Caki2 (cell line): ENCODE measurements at regions not wholly inside any gene's neighbourhood (a gene's known extent, or its start where the extent isn't known, plus 50 kb on each side); places are given as distances from the start of the nearest gene placed in this dataset.
"Not testable (repeated sequence)": the region's sequence is repeated elsewhere in the genome, so short reads cannot be mapped to it uniquely, and the experiment has no call there.

Experiments
- DNase-seq: peaks from one replicate; pipeline ENCODE4 v3.0.0-alpha.2; 2015; ENCODE audit warnings: low read depth
- in situ Hi-C: cut with HindIII; loops from 2 replicates; pipeline ENCODE4 v1.10.0; 2016; ENCODE audit warnings: low sequenced_read_pairs, low pct_unique_long_range_greater_than_20kb, mixed read lengths

- in situ Hi-C loops, result no loop called here
Observed at GRCh38 chr16:65815707-65816106, 550.8 kb upstream of the CDH5 start.

DNA sequence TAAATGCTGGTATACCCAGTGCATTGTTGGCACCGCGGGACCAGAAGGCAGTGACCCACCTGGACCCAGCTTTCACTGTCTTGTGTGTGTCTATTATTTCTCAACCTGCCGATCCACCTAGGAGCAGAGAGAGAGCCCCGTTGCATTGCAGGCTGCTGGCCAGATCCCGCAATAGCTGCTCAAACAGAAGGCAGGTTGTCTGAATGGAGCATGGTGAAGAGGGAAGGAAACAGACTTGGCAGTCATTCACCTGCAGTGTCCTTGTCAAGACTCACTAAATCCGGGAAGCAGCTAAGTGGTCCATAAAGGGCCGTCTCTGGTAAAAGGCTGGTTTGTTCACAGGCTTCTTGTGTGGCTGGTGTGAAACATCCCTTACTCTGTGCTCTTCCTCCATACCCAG is 552.6 kb upstream of the CDH5 start:
- in situ Hi-C loops, DNase-seq: not testable (repeated sequence)

More at GRCh38 chr16:65815707-65816106, 550.8 kb upstream of the CDH5 start:
- no peak for DNase-seq

DNA sequence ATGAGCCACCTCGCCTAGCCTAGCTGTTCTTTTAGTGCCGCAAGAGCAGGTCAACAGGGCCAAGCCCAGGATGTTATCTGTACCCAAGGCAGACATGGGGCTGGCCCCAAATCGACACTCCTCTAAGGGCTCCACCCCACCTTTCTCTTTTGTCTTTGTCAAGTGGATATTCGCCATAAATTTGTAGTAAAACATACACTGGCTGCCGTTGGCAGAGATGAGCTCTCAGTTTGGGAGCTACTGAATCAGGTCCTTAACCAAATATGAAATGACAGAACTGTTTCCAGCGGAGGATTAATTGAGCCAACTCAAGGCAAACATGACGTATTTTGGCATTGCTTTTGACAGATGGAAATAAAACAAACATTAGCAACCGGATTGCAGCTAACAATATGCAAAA is 556.9 kb upstream of the CDH5 start:
- in situ Hi-C loops, result no loop called here
- DNase-seq, result no peak

GRCh38 chr16:65808790-65809189 is 557.7 kb upstream of the CDH5 start:
- in situ Hi-C loops, result no loop called here
- no peak for DNase-seq

DNA sequence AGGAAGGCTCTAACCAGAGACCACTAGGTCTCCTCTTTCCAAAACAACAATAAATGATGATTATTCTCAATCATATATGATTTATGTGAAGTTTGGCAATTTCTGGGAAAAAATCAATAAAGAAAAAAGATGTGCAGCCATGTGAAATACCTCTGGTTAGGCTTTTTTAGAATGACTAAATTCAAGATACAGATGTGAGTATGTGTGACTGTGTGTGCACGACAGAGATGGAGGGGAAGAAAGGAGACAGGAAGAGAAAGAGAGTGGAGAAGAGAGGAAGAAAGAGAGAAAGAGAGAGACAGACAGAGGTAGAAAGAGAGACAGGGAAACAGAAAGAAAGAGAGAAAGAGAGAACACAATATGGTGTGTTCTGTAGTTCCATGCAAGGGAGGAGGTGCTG is 558.6 kb upstream of the CDH5 start:
- in situ Hi-C loops, result no loop called here
- no peak for DNase-seq

GRCh38 chr16:65805704-65806103 is 560.8 kb upstream of the CDH5 start:
- in situ Hi-C loops, DNase-seq: not testable (repeated sequence)

DNA sequence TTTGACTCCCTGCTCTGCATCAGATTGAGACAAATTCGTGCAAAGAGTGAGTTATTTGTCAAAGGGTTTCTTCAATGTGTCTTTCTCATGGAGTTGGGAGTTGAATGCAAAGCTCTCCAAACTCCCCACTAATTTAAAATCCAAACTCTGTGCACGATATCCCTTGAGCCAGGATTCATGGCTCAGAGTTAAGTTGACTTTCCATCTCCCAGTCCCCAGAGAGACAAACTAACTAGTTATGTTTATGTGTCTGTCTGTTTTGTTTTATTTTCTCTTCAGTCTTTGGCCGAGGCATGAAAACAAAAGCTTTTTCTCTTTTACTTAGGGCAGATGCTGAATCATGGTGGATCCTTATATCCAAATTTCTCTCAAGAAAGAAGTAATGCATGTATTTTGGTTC is 570.0 kb upstream of the CDH5 start:
- in situ Hi-C loops, result no loop called here

GRCh38 chr16:65794973-65795372 is 571.5 kb upstream of the CDH5 start:
- DNase-seq, result no peak
- in situ Hi-C loops, result no loop called here

More for the DNA sequence above, 570.0 kb upstream of the CDH5 start:
- DNase-seq, result no peak

DNA sequence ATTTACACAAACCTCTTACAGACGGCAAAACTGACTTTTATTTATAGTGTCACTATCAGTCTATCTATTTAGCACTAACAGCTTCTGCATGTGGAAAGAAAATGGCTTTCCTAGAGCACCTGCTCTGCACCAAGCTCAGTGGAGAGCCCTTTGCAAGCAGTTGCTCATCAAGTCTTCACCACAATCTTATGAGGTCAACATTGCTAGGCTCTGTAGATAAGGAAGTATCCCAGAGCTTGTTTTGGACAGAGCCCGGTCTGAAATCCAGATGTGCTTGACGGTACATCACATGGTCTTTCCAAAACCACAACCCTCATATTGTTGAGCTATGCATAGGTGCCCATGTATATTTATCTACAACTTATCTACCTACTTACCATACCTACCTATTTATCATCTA is 572.7 kb upstream of the CDH5 start:
- no peak for DNase-seq
- in situ Hi-C loops, result no loop called here

- in situ Hi-C loops, result no loop called here
Observed at GRCh38 chr16:65790768-65791167, 575.7 kb upstream of the CDH5 start.

DNA sequence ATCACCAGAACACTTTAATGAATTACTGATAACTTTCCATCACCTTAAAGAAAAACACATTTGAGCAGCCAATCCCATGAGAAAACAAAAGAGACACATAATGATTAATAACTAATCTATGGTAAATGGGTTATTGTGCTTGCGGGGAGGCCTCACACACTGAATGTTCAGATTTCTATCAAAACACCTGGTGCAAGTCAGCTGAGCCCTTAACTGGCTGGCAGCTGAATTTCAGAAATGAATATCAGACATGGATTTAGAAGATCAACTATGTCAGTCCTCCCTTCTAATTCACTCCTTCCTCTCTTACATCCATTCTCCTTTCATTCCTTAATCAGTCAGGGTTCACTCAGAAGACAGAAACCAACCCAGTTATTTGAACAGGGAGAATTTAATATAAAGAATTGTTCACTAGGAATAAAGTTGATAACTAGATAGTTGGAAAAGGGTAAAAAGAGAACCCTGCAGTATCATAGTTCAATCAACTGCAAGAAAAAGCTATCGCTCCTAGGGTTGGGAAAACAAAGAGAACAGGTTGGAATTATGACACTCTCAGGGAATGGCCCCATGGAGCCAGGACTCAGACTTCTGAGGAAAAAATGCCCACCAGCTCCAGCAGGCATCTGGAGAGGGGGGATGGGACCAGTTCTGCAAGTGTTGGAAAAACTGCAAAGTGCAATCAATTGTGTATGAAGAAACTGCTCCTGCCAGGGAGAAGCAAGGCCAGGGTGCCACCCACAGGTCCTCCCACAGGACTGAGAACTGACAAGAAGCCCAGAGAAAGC is 577.1 kb upstream of the CDH5 start:
- in situ Hi-C loops, result no loop called here
- DNase-seq, result no peak

More at GRCh38 chr16:65790768-65791167, 575.7 kb upstream of the CDH5 start:
- DNase-seq, result no peak

GRCh38 chr16:65788434-65789140 is 577.9 kb upstream of the CDH5 start:
- in situ Hi-C loops, result no loop called here

GRCh38 chr16:65787921-65788320 is 578.6 kb upstream of the CDH5 start:
- in situ Hi-C loops, result no loop called here
- DNase-seq, result no peak

More at GRCh38 chr16:65788434-65789140, 577.9 kb upstream of the CDH5 start:
- DNase-seq, result no peak

- in situ Hi-C loops, result no loop called here
- DNase-seq, result no peak
Observed at GRCh38 chr16:65786916-65787315, 579.6 kb upstream of the CDH5 start.

DNA sequence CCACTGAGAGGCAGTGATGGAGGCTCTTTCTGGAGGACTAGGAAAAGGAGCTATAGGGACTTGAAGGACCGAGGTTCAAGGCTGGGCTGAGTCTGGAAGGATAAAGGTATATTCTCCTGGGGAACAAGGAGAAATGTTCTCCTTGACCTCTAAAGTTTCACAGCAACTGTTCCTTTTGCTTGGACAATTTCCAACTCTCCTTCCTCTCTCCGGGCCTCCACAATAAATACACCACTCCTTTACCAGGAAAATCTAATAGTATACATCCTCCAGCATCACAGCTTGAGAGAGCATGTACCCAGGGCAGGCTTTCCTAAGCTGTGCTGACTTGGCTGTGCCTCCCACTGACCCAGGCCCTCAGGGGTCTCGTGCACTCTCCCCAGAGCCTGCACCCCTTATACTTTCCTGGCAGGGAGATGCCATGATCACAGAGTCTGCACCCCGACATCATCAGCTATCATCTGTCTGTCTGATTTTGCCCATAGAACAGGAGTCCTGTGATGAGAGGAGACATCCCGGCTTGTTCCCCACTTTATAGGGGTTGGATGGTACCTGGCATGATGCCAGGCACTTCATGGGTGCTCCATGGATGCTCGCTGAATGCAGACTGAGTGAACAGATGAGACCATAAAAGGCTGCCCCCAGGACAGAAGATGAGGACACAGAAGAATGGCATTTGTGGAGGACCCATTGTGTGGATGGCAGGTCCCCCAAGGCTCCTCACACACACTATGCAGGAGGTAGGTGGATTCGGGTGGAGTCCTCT is 582.6 kb upstream of the CDH5 start:
- in situ Hi-C loops, result no loop called here

GRCh38 chr16:65782611-65783600 is 583.6 kb upstream of the CDH5 start:
- no peak for DNase-seq

More for the DNA sequence above, 582.6 kb upstream of the CDH5 start:
- DNase-seq, result no peak

GRCh38 chr16:65781855-65782254 is 584.6 kb upstream of the CDH5 start:
- DNase-seq, result no peak
- in situ Hi-C loops, result no loop called here

More at GRCh38 chr16:65782611-65783600, 583.6 kb upstream of the CDH5 start:
- in situ Hi-C loops, result no loop called here

DNA sequence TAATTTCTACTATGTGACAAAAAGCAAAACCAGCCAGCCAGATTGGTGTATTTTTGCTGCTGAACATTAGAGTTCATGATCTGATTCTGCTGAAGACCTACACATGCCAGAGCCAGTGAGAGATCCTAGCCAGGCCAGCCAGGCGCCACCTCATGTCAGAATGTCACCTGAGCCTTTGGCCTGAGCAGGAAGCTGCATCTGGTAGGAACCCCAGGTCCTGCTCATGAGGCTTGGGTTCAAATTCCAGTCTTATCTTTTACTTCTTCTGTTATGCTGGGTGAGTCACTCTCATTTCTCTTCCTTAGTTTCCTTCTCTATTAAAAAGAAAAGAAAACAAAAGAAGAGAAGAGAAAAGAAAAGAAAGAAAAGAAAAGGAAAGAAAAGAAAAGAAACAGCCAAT is 585.1 kb upstream of the CDH5 start:
- DNase-seq, result no peak
- in situ Hi-C loops, result no loop called here
